ENCODE measurements at regions not wholly inside any gene's neighbourhood (a gene's known extent, or its start where the extent isn't known, plus 50 kb on each side); places are given as distances from the start of the nearest gene placed in this dataset.
A peak's percentile ranks its signal among the peaks of the same experiment; 100 is the strongest.
"Not testable (repeated sequence)": the region's sequence is repeated elsewhere in the genome, so short reads cannot be mapped to it uniquely, and the experiment has no call there.

DNA sequence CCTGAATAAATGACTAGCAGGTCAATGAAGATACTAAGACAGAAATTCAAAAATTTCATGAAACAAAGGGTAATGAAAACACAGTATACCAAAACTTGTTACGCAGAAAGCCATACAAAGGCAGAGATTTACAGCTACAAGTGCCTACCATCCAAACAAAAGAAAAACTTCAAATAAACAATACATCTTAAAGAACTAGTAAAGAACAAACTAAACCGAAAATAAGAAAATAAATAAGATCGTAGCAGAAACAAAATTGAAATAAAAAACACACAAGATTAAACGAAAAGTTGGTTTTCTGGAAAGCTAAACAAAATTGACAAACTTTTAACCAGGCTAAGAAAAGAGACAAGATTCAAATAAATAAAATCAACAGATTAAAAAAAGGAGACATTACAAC, 51.5 kb downstream of the VPREB1 start:
- not testable (repeated sequence) for DNase-seq (ENCODE audit: extremely low read depth, low read depth)

DNA sequence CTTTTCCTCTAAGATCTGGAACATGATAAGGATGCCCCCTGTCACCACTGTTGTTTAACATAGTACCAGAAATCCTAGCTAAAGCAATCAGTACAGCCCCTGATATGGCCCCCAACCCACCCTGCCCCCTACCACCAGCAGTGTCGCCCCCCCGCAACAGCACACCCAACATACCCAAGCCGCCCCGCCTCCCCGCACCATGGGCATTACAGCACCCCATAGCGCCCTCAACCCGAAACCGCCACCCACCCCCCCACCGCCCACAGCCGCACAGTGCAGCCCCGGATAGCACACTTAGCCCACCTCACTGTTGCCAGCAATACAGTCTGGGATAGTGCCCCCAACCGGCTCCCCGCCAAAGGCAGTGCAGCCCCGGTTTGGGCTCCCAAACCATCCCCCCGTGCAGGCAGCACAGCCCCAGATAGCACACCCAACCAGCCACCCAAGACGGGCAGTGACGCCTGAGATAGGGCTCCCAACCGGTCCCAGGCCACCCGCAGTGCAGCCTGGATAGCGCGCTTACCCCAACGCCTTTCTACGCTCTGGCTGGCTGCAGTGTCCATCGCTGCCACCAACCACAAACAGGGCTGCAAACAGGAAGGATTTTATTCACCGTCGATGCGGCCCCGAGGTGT, 52.7 kb downstream of the VPREB1 start:
- not testable (repeated sequence) for DNase-seq (ENCODE audit: extremely low read depth, low read depth)

GRCh38 chr22:22297794-22298653, 53.4 kb downstream of the VPREB1 start:
- peak; percentile 40 for DNase-seq (ENCODE audit: extremely low read depth, low read depth)

- DNase-seq (ENCODE audit: extremely low read depth, low read depth), result not testable (repeated sequence)
These were observed 54.0 kb downstream of the VPREB1 start for GRCh38 chr22:22298654-22299009.

DNA sequence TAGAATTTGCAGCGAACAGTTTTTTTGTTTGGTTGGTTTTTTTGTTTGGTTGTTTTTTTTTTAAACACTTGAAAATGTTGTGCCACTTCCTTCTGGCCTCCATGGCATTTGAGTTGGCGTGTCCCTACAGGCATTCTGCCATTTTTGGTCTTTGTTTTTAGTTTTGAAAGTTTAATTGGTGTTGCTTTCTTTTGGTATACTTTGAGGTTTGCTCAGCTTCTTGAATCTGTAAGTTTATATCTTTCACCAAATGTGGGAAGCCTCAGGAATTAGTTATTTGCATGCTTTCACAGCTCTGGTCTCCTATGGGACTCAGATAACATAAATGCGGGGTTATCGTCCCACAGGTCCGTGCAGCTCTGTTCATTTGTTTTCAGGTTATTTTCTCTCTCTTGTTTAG, 55.9 kb downstream of the VPREB1 start:
- DNase-seq (ENCODE audit: extremely low read depth, low read depth), result not testable (repeated sequence)

- DNase-seq (ENCODE audit: extremely low read depth, low read depth), result not testable (repeated sequence)
These were observed 56.4 kb downstream of the VPREB1 start for GRCh38 chr22:22300946-22301345.

DNA sequence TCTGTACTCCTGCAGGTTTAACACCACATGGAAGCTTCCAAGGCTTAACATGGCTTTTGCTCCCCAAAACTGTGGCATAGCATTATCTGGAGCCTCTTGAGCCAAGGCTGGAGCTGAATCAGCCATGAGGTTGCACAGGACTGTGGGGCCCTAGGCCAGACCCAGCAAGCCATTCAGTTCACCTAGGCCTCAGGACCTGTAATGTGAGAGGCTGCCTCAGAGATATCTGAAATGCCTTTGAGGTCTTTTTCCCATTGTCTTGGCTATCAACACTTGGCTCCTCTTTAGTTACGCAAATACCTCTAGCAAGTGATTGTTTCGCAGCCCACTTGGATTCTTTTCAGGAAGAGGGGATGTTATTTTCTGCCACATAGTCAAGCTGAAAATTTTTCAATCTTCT, 72.0 kb downstream of the VPREB1 start:
- no peak for DNase-seq (ENCODE audit: extremely low read depth, low read depth)

DNA sequence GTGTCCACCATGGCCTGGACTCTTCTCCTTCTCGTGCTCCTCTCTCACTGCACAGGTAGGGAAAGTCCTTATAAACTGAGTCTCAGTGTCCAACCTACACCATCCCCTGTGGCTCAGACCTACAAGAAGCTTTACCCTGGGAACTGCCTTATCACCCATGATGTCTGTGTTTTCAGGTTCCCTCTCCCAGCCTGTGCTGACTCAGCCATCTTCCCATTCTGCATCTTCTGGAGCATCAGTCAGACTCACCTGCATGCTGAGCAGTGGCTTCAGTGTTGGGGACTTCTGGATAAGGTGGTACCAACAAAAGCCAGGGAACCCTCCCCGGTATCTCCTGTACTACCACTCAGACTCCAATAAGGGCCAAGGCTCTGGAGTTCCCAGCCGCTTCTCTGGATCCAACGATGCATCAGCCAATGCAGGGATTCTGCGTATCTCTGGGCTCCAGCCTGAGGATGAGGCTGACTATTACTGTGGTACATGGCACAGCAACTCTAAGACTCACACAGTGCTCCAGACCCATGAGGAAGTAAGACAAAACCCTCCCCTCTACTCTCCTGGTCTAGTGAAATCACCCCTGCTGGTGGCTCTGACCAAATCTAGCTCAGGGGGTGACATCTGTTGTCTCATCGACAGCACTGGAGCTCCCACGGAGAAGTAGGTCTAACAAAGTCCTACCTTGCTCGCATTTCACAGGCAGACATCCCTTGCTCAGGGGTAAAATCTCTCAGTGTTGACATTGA, 74.3 kb downstream of the VPREB1 start:
- DNase-seq (ENCODE audit: extremely low read depth, low read depth), result no peak

- peak; percentile 70 for DNase-seq (ENCODE audit: extremely low read depth, low read depth)
These were observed 77.4 kb downstream of the VPREB1 start for GRCh38 chr22:22321743-22322611.

DNA sequence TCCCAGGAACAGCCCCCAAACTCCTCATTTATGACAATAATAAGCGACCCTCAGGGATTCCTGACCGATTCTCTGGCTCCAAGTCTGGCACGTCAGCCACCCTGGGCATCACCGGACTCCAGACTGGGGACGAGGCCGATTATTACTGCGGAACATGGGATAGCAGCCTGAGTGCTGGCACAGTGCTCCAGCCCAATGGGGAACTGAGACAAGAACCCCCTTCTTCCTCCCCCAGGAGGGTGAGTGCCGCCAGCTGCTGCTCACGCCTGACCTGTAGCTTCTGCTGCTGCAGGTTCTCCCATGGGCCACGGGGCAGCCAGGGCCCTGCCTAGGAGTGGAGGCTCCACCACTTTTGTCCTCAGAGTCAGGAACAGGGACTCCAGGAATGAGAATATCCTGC, 78.2 kb downstream of the VPREB1 start:
- no peak for DNase-seq (ENCODE audit: extremely low read depth, low read depth)

GRCh38 chr22:22327723-22328122, 83.1 kb downstream of the VPREB1 start:
- DNase-seq (ENCODE audit: extremely low read depth, low read depth), result no peak

DNA sequence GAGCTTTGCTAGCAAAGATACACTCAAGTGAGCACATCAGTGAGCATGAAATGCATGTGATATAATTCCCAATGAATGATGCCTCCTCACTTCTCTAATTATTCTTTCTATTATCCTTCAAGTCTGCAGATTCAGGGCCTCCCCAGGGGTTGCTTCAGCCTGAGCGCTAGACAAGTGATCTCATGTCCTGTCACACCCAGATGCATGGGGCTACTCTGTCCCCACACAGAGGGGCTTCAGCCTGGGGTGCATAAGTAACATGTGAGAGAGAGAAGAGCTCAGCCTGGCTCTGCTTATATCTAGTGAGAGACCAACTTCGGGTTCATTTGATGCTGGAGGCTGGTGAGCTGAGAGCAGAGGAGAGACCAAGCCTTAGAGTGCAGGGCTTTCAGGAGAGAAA, 85.2 kb downstream of the VPREB1 start:
- no peak for DNase-seq (ENCODE audit: extremely low read depth, low read depth)

DNA sequence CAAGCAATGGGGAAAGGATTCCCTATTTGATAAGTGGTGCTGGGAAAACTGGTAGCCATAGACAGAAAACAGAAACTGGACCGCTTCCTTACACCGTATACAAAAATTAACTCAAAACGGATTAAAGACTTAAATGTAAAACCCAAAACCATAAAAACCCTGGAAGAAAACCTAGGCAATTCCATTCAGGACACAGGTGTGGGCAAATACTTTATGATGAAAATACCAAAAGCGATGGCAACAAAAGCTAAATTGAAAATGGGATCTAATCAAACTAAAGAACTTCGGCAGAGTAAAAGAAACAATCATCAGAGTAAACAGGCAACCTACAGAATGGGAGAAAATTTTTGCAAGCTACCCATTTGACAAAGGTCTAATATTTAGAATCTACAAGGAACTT, 91.1 kb downstream of the VPREB1 start:
- DNase-seq (ENCODE audit: extremely low read depth, low read depth), result not testable (repeated sequence)

DNA sequence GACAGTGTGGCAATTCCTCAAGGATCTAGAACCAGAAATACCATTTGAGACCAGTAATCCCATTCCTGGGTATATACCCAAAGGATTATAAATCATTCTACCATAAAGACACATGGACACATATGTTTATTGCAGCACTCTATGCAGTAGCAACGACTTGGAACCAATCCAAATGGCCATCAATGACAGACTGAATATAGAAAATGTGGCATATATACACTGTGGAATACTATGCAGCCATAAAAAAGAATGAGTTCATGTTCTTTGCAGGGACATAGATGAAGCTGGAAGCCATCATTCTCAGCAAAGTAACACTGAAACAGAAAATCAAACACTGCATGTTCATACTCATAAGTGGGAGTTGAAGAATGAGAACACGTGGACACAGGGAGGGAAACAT, 91.7 kb downstream of the VPREB1 start:
- not testable (repeated sequence) for DNase-seq (ENCODE audit: extremely low read depth, low read depth)

DNA sequence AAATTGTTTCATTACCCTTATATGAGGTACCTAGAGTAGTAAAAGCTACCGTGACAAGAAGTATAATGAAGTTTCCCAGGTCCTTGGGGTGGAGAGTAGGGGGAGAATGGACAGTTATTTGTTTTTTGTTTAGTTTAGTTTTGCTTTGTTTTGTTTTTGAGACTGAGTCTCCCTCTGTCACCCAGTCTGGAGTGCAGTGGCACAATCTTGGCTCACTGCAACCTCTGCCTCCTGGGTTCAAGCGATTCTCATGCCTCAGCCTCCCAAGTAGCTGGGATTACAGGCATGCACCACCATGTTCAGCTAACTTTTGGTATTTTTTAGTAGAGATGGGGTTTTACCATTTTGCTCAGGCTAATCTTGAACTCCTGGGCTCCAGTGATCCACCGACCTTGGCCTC, 94.2 kb downstream of the VPREB1 start:
- DNase-seq (ENCODE audit: extremely low read depth, low read depth), result not testable (repeated sequence)

- DNase-seq (ENCODE audit: extremely low read depth, low read depth), result no peak
These were observed 97.2 kb downstream of the VPREB1 start for GRCh38 chr22:22341736-22342135.

DNA sequence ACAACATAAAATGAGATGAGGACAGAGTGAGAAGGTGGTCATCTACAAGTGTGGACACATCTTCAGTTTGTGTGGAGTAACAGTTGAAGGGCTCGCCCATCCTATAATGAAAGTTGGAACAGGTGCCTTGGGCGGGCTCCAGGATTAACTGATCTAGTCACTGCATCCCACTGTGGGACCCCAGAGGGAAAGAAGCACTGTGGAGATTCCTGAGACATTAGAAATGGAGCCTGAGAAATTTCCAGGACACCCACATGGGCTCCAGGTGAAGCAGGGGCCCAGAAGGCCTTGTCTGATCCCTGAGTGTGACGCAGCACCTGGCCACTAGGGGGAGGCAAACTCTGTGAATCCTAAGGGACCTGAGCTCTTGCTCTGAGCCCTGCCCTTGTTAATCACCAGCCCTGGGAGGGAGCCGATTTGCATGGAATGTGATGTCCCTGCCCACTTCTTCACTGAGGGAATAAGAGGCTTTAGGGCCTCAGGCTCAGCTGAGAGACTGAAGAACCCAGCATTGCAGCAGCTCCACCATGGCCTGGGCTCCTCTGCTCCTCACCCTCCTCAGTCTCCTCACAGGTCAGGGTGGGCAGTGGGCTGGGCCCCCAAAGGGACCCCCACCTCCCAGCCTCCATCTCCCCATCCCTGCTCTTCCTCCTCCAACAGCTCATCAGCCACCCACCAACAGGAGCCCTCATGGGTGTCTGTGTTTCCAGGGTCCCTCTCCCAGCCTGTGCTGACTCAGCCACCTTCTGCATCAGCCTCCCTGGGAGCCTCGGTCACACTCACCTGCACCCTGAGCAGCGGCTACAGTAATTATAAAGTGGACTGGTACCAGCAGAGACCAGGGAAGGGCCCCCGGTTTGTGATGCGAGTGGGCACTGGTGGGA, 98.4 kb downstream of the VPREB1 start:
- peak; percentile 46 for DNase-seq (ENCODE audit: extremely low read depth, low read depth)

- DNase-seq (ENCODE audit: extremely low read depth, low read depth), result no peak
These were observed 99.2 kb downstream of the VPREB1 start for GRCh38 chr22:22343581-22344296.

GRCh38 chr22:22344430-22344829, 99.8 kb downstream of the VPREB1 start:
- DNase-seq (ENCODE audit: extremely low read depth, low read depth), result no peak

All from NCI-H460 (cell line).